ENCODE measurements at regions not wholly inside any gene's neighbourhood (a gene's known extent, or its start where the extent isn't known, plus 50 kb on each side); places are given as distances from the start of the nearest gene placed in this dataset.
A peak's percentile ranks its signal among the peaks of the same experiment; 100 is the strongest.
"Not testable (repeated sequence)": the region's sequence is repeated elsewhere in the genome, so short reads cannot be mapped to it uniquely, and the experiment has no call there.

DNA sequence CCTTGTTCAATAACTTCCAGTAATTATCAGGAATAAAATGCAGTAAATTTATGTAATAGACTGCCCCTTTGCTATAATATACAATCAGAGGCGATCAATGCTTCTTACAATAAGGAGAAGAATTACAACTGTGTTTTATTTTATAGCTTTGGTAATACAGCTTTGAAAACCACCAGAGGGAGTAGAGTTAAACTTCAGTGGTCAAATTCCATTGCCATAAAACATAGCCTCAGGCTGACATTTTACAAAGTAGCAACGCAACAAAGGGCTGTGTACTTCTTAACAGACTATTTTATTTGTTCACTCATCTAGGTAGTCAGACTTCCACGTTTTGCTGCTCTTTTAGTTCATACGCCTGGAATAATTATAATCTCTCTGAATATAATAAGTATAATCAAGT lies 58.5 kb downstream of the TEX13C start:
- DNase-seq: no peak

DNA sequence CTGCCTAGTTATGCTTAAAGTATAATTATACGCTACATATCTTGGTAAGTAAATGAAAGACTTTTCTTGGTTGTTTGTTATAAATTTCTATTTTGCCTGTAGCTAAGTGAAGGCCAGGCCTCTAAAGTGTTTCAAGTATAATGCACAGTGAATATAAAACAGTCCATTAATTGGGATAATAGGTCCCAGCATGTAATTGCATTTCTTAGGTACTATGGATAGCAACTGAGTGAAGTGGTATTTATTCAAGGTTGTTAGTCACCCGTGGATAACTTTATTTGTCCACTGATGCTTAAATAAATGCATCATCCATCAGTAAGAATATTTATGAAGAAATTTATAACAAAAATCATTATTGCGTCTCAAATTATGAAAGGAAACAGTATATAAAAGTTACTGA lies 59.1 kb downstream of the TEX13C start:
- no peak for DNase-seq

DNA sequence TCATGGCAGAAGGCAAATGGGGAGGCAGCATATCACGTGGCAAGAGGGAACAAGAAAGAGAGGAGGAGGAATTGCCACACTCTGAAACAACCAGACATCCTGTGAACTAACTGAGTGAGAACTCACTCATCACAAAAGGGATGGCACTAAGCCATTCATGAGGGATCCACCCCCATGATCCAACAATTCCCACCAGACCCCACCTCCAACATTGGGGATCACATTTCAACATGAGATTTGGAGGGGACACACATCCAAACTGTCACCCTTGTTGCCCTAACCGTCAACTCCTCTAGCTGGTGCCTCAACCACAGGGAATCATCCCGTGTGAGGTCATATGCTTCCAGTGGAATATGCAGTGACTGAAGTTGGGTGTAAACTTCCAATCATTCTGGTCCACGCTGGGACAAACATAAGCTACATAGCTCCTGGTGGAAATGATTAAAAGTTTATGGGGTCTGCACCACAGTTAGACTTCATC lies 62.5 kb downstream of the TEX13C start:
- DNase-seq: no peak

DNA sequence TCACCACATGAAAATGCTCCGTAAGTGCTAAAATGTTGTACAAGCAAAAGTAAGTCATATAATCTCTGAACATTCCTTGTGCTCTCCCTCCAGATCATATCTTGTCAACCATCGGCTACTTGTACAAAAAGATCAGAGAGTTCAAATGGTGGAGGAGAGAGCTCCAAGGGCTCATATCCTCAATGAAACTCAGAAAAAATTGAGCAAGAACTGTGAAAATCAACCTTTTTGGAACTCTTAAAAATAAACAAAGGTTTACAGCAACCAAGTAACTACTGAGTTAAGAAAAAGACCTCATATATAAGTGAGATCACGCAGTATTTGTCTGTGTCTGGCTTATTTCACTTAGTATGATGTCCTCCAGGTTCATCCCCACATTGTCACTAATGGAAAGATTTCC lies 63.2 kb downstream of the TEX13C start:
- no peak for DNase-seq

DNA sequence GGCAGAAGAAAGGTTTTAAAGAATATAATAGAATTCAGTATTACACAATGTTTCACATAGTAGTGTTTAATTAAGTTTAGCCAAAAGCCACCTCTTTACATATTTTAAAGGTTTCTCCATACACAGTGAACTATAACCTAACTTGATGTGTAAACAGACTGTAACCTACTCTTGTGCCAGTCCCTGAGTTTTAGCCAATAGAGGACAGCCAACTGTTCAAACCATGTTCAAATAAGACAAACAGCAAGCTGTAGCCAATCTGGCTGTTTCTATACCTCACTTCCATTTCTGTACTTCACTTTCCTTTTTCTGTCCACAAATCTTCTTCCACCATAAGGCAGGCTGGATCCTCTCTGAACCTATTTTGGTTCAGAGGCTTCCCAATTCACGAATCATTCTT lies 65.2 kb downstream of the TEX13C start:
- DNase-seq: no peak

DNA sequence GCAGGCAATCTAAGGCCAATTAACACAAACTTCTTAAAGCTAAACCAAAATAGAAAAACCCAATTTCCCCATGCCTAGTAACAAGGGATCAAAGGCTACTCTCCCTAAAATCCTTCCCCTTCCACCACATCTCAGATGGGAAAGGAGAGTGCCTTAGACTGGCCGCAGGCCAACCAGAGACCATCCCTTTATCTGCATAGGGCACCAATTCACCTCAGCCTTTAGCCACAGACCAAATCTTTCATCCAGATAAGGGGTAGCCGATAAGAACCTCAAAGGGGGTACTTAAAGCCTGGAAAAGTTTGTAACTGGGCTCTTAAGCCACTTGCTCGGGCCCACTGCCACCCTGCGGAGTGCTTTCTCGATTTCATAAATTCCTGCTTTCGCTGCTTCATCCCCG lies 68.3 kb downstream of the TEX13C start:
- no peak for DNase-seq

DNA sequence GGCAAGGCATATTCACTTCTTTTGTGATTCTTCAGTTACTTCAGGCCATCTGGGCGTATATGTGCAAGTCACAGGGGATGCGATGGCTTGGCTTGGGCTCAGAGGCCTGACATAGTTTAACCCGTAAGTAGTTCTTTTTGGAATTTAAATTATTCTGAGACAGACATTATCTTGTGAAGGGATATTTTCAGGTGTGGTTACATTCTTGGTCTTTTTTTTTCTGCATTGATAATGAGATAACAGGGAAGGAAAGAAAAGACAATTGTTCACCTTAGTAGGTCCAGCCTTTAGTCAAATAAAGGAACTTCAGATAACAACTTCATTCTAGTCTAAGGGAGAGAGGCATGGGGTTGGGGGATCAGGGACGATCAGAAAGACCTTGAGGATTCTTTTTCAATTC lies 74.8 kb downstream of the TEX13C start:
- no peak for DNase-seq

DNA sequence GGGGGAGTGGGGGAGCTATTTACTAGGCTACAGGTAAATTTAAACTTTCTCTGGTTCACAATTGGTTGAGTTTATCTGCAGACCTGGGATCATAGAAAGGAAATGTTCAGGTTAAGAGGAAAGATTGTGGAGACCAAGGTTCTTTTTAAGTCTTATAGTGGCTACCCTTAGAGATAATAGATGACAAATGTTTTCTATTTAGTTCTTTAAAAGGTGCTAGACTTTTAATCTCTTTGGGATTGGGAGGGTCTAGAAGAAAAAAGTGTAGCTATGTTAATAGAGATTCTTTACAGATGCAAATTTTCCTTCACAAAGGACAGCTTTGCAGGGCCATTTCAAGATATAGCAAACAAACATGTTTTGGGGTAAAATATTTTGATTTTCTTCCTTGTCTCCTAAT lies 76.0 kb downstream of the TEX13C start:
- no peak for DNase-seq

DNA sequence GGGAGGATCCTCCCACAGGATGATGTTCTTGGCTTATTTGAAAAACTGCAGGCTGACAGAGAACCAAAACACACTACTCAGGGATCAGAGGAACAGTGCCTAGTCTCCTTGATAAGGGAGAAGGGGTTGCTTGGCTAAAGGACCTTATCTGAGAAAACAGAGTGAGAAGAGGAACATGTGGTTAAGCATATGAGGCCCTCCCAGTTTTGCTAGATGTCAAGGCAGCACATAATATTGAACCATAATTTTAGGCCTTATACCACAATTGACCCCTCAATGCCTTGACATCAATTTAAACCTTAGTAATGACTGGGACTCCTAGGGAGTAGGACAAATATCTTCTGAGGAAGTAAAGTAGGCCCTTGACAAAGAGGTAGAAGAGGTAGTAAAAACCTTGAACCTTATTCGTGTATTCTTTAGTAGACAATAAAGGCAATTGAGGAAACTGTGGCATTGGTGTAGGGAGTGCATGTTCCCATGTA lies 79.3 kb downstream of the TEX13C start:
- DNase-seq: no peak

DNA sequence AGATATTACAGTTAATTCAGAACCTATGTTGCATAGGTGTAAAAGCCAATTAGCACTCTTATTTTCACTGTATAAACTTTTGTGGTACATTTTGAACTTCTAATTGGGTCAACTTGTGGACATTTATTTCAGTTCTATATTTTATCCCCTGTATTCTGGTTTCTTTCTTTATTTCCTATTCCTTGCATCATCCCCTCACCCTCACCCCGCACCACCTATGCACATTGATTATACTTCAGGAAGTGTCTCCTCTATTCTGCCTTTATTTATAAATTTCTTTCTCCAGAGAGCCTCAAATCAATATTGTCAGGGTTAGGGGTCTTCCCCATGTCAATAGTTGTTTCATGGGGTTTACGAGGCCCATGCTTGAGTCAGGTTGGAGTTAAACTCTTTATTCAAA lies 83.1 kb downstream of the TEX13C start:
- DNase-seq: no peak

DNA sequence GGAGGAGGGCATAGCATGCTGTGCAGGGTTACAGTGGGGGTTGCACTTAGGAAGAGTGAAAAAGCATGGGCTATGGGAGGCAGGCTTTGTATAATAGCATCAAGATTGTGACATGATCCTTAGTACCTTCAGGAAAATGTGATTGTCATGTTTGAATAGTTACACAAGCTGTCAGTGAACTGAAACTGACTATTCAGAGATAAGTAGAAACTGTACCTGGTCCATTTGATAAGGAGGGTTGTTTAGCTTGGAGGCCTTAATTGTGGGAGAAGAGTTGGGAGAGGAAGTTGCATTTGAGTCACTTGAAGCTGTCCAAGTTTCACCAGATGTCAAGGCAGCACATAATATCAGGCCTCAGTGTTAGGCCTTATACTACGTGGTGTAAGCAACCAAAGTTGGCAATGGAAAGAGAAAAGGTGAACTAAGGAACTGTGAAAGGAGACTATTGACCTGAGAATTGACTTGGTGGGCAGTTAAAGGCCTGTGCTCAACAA lies 85.0 kb downstream of the TEX13C start:
- DNase-seq: no peak

DNA sequence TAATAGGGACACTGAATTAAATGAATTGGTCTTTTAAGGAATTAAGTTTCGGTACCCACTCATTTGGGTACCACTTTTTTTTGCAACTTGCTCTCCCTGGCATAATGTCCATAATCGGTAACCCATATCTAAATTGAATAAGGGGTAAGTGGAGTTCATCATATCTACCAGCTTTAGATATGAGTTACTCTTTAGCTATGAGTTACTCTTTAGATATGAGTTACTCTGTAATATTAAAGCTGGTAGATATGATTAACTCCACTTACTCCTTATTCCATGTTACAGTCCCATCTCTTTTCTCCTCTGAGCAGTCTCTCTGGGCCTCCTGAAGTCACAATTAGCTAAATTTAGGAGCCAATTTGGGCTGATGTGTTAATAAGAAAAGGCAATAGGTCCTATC lies 85.7 kb downstream of the TEX13C start:
- DNase-seq: no peak

DNA sequence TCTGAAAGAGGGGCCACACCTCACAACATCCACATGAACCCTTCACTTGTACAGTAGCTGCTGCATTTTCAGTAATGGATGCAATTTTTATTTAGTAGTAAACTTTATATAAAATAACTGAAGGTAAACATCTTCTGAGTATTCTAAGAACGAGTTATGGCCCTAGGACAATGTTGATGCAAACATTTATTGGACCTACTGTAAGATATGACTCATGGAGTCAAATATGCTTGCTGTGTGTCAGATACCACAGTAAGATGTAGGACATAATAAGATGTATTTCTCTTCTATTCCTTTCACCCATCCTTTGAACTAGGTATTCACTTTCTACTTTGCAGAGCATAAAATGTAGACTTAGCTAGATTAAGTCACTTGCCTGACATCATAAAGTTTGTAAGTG lies 87.6 kb downstream of the TEX13C start:
- no peak for DNase-seq

DNA sequence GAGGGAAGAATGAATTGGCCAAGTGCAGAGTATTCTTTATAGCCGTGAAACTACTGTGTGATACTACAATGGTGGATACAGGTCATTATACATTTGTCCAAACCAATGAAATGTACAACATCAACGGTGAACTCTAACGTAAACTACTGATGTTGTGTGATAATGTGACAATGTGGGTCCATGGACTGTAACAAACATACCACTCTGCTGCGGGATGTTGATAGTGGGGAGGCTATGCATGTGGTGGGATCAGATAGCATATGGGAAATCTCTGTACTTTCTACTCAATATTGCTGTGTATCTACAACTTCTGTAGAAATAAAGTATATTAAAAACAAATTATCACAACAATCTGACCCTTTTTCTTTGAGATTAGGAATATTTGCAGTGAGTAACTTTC lies 101.1 kb downstream of the TEX13C start:
- no peak for DNase-seq

DNA sequence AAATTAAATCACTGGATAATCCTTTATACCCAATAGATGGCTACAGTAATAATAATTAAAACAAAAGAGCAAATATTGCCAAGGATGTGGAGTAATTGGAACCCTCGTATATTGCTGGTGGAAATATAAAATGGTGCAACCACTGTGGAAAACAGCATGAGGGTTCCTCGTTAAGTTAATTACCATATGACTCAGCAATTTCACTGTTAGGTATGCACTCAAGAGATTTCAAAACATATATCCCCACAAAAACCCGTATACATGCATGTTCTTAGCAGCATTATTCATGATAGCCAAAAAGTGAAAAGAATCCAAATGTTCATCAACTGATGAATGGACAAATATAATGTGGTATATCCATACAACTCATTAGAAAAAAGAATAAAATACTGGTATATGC lies 103.3 kb downstream of the TEX13C start:
- no peak for DNase-seq

DNA sequence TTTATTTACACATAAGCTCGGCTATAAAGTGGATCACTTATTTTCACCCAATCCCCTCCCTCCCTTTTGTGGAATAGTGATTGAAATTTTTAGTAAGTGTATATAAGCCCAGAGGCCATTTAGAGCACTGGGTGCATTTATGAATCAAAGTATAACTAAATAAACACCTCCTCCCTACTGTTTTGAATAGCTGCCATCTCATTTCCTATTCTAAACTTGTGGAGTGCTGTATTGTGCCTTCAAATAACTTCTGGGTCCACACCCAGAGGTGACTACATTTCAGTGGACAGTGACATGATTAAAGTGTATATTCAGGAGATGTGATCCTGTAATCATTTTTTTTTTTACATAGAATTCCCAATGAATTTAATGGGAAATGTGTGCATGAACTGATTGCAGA lies 104.9 kb downstream of the TEX13C start:
- no peak for DNase-seq

DNA sequence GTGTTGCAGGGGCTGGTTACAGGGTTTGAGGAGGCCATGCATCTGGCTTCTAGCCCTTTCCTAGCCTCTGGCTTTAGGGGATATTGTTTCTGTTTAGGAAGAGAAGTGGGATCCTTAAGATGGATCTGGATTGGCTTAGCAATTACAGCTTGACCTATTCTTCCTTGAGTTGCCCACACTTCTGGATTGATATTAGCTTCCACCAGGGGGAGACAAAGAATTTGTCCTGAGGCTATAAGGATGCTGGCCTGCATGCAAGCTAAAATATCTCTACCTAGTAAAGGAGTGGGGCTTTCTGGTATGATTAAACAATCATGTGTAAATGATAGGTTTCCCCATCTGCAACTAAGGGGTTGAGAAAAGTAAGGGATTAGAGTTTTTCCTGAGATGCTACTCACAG lies 117.2 kb downstream of the TEX13C start:
- DNase-seq: peak in 1 of 4 experiments; percentile 1

DNA sequence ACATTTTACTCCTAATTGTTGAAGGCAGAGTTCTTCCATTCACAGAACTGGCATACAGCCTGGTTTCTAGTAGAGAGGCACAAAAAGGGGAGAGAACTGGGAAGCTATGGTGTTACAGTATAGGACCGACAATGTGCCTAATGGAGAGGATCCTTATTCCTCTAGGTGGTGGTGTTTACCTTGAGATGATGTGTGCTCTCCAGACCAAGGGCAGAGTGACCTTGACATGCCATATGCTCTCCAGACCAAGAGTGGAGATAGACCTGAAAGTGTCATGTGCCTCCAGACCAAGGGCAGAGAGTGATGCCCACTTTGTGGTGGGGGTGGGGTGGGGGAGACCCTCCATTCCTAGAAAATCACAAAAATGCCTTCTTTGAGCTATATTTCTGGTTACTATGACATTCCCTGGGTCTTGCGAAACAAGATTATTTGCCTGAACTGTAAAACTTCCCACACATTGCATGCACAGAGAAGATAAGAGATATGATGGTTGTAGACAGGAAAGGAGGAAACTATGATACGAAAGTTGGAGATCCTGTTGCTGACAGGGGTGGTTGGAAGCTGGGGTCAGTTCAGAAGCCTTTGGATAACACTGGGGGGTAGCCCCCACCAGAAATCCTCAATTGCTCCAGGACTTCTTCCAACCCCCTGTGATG lies 119.7 kb downstream of the TEX13C start:
- DNase-seq: no peak

DNA sequence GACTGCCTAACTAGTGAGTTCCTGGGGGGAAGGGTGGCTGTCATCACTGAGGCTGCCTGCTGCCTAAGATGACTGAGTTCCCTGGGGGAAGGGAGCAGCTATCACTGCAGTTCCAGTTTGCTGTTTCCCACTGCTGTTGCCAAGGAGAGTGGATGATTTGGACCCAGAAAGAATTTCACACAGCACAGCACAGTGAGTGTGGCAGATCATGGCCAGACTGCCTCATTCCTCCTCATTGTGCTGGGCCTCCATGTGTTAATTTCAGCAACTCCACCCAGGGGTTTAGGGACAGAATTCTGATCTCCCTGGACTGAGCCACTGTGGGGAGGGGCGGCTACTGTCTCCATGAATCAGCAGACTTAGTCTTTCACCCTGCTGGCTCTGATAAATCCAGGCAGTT lies 125.0 kb downstream of the TEX13C start:
- no peak for DNase-seq

DNA sequence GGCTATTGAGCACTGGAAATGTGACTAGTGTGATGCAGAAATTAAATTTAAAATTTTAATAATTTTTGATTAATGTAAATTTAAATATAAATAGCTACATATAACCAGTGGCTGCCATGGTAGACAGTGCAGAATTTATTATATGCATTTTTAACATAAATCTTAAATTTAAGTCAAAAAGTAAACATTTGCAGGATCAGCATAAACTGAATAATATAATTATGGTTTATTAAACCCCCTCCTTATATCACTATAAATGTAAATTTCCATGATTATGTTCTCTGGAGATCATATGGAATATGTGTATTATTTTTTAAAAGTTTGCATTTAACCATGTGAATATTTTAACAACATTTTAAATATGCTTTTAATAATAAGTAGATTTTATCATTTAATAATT lies 155.8 kb downstream of the TEX13C start:
- DNase-seq: no peak

DNA sequence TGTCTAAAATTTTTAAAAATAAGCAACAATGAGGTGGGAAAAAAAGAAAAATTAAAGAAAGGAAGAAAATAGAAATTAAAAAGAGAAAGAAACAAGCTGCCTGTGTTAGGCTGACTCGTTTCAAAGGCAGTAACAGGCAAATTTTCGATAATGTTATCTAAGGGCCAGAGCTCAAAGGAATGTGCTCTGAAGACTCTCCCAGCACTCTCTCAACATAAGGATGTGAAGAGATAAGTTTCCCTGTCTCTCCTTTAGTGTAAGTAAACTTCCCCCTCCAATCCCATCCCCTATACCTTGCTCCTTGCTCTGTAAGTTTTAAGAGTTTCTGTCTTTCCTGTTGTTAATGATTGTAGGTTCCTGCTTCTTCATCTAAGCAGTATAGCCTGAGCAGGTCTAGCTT lies 172.8 kb downstream of the TEX13C start:
- DNase-seq: no peak

DNA sequence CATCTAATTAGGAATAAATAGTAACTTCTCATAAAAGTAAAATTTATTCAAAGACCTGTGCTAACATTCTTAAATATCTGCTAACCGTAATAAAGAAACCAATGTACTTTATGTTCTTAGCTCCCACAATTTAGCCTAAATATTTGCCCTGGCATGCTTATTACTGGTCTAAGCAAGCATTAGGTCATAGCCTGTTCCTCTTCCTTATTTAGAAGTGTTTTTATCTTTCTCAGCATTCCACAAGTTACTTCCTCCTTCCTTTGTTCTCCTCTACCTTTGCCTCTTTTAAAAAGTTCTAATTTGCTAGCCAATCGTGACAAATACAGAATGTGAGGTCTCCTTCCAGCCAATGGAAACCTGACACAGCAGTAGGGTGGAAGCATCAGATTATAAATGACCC lies 173.3 kb downstream of the TEX13C start:
- not testable (repeated sequence) for DNase-seq

DNA sequence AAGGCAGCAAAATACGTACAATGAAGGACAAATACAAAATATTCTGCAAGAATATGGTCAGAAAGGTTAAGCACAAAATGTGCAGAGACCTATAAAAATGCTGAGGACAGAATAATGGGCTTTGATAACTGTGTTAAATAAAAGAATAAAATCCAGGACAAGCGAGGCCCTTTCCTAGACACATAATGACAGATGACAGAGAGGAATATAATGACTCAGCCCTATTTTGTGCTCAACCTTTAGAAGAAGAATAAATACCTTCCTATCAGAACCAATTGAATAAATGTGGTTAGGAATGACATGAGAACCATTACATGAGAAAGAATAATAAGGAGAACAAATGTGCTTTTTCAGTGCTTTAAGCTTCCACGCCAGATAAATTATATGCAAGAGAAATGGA lies 178.0 kb downstream of the TEX13C start:
- no peak for DNase-seq

DNA sequence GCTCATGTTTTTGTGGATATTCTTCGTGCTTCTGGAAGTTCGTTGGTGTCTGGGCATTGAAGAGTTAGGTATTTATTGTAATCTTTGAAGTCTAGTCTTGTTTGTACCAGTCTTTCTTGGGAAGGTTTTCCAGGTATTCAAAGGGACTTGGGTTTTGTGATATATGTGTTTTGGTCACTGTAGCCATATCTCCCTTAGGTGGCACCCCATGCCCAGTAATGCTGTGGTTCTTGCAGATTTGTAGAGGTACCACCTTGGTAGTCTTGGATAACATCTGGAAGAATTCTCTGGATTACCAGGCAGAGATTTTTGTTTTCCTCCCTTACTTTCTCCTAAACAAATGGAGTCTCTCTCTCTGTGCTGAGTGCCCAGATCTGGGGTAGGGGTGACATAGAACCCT lies 184.1 kb downstream of the TEX13C start:
- no peak for DNase-seq

DNA sequence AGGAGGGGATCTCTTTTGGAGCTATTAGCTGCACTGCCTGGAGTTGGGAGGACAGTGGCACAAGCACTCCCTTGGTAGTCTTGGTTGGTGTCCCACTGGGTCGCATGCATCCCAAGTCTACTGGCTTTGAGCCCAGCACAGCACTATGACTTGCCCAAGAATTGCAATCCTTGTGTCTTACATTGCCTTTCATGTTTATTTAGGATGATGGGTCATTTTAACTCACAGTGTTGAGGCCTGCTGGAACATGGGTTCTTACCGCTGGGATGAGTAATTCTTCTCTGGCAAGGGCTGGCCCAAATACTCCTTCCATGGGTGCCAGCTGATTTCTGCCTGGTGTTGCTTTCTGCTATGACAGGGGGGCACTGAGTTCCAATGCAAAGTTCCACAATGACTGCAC lies 185.5 kb downstream of the TEX13C start:
- no peak for DNase-seq
